ENCODE measurements at regions not wholly inside any gene's neighbourhood (a gene's known extent, or its start where the extent isn't known, plus 50 kb on each side); places are given as distances from the start of the nearest gene placed in this dataset.

GRCh38 chr6:147689398-147689797, 180.9 kb downstream of the SAMD5 start:
- TF ChIP-seq CBX8 (IDR thresholded peaks at IDR 0.05; ENCODE audit: borderline replicate concordance, low read depth, low read length) = no peak
- no peak for TF ChIP-seq POLR2A (IDR thresholded peaks at IDR 0.05; ENCODE audit: control extremely low read depth in 1 of 2, low read depth in 2 of 2, low read length in 2 of 2)
- TF ChIP-seq CTCF (IDR thresholded peaks at IDR 0.05; ENCODE audit: control extremely low read depth in 1 of 3, insufficient read depth in 1 of 3, low read depth in 1 of 3, low read length in 3 of 3) = no peak
- TF ChIP-seq SRF (IDR thresholded peaks at IDR 0.05; ENCODE audit: low read depth, low read length) = no peak
- no peak for TF ChIP-seq ZNF274 (IDR thresholded peaks at IDR 0.05; ENCODE audit: borderline replicate concordance, extremely low read depth, low read length)
- TF ChIP-seq CBX5 (IDR thresholded peaks at IDR 0.05; ENCODE audit: low read depth, low read length) = no peak
- TF ChIP-seq BRCA1 (IDR thresholded peaks at IDR 0.05; ENCODE audit: low read depth, low read length) = no peak
- no peak for TF ChIP-seq CTBP2 (IDR thresholded peaks at IDR 0.05; ENCODE audit: borderline replicate concordance, insufficient read depth, insufficient read length, low read length)
- no peak for TF ChIP-seq SUZ12 (IDR thresholded peaks at IDR 0.05; ENCODE audit: low read length)
- no peak for TF ChIP-seq TBP (IDR thresholded peaks at IDR 0.05; ENCODE audit: low read depth, low read length)
- TF ChIP-seq CREB1 (IDR thresholded peaks at IDR 0.05) = no peak
- TF ChIP-seq POLR2AphosphoS5 (IDR thresholded peaks at IDR 0.05; ENCODE audit: low read depth, low read length) = no peak
- TF ChIP-seq GABPA (IDR thresholded peaks at IDR 0.05; ENCODE audit: borderline replicate concordance, insufficient read depth, low read length) = no peak
- TF ChIP-seq ASH2L (IDR thresholded peaks at IDR 0.05; ENCODE audit: low read length) = no peak

Measured in H1 (cell line).